ENCODE measurements at regions not wholly inside any gene's neighbourhood (a gene's known extent, or its start where the extent isn't known, plus 50 kb on each side); places are given as distances from the start of the nearest gene placed in this dataset.
"Not testable (repeated sequence)": the region's sequence is repeated elsewhere in the genome, so short reads cannot be mapped to it uniquely, and the experiment has no call there.

GRCh38 chr2:16199241-16199640 lies 258.9 kb downstream of the MYCN start:
- not testable (repeated sequence) for DNase-seq (ENCODE audit: low read depth in 4 of 4, low spot score in 3 of 4)

DNA sequence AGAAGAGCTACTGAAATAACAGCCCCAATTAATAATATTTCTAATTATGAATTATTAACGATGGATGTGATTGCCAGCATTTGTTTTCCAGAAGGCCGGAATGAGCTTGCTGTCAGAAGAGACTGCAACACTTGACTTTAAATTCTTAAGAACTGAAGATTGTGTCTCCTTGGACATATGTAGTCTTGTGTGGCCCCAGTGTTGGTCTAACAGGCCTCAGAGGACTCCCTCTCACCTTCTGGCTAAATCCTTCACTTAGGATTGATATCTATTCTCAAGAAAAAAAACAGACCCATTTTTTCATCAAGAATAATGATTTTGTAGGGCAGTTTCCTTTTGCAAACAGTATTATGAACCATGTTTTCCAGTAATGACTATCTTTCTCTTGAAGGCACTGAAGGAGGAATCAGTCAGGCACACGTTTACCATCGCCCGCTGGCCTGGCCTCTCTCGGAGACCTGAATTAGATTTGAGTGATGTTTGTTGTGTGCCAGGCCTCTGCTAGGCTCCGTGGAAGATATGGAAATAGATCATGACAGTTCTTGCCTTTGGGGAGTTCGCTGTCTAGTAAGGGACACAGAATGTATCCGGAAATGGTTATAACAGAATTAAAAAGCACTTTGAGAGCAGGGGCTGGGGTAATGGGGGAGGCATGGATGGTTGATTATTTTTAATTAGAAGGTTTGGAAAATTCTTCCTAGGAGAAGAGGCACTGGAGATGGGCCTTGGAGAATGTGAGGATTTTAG lies 258.0 kb downstream of the MYCN start:
- DNase-seq (ENCODE audit: low read depth in 4 of 4, low spot score in 3 of 4) = no peak

DNA sequence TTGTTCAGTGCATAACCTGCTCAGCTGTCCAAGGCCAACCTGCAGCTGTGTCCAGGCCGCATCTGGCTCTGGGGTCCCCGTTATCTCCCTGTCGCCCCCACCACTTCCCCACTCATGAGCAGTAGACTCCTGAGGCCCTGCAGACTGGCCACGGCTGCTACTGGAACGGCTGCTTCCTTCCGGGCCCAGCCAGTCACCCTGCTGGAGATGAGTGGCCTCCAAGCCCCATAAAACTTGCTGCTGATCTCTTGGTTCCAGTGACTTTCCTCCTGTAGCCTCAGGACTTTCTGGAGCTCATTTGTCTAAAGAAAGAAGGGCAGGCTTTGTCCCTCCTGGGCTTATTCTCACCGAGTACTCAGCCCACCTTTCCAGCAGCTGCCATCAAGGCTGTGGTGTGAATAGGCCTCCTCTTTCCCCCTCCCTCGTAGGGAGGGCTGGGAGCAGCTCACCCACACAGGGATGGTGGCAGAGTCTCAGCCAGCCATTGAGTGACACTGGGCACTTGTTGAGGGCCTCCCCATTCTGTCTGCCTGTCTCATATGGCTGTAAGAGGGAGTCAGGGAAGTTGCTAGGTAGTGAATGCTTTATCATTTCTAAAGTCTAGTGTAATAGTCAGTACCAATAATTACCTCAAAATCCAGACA lies 257.3 kb downstream of the MYCN start:
- DNase-seq (ENCODE audit: low read depth in 4 of 4, low spot score in 3 of 4) = no peak

- no peak for DNase-seq (ENCODE audit: low read depth in 4 of 4, low spot score in 3 of 4)
These were observed 256.5 kb downstream of the MYCN start for GRCh38 chr2:16196687-16197503.

DNA sequence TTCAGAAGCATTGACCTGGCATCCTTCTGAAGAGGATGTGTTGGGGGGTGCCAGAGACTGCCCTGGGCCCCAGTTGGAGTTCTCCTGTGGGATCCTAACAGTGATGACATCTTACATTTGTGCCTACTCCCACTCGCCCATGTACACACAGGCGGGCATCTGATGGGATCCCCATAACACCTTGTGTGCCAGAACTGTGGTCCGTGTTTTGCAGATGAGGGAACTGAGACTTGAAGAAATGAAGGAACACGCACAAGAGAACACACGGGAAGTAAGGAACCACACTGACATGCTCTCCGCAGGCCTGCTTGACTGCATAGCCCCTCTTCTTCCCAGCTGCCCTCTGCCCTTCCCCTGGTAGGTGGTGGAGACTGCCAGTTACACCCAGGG lies 255.3 kb downstream of the MYCN start:
- no peak for DNase-seq (ENCODE audit: low read depth in 4 of 4, low spot score in 3 of 4)

DNA sequence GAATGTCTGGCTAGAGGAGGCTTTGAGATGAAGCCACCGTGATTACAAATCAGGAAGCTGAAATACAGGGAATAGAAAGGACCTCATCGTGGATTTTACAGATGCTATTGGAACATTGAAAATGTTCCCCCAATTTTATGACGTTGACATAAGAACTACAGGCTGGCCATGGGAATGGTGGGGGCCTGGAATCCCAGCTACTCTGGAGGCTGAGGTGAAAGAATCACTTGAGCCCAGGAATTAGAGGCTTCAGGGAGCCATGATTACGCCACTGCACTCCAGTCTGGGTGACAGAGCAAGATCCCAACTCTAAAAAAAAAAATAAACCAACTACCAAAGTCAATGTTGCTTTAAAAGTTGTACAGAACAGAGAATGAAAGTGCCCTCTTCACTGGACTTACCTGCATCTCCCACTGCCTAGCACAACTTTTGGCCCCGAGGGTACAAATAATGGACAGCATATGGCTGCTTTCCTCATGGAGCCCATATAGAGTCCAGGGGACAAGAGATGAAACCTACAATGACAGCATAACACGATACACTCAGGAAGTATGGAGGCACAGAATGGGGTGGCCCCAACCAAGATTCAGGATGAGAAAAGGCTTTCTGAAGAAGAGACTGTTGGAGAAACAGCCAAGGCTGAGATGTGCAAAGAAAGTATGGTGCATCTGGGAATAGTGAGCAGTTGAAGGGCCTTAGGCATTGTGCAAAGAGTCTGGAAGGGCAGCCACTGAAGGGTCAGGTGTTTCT lies 254.8 kb downstream of the MYCN start:
- DNase-seq (ENCODE audit: low read depth in 4 of 4, low spot score in 3 of 4) = no peak

- no peak for DNase-seq (ENCODE audit: low read depth in 4 of 4, low spot score in 3 of 4)
These were observed 254.2 kb downstream of the MYCN start for GRCh38 chr2:16194530-16194929.

DNA sequence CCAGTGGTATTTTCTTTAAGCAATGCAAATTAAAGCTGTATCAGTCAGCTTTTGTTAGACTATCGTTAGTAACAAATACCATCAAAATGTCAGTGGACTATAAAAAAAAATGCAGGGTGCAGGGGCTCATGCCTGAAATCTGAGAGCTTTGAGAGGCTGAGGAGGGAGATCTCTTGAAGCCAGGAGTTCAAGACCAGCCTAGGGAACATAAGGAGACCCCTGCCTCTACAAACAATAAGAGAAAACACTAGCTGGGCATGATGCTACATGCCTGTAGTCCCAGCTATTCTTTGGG lies 253.7 kb downstream of the MYCN start:
- DNase-seq (ENCODE audit: low read depth in 4 of 4, low spot score in 3 of 4) = no peak

DNA sequence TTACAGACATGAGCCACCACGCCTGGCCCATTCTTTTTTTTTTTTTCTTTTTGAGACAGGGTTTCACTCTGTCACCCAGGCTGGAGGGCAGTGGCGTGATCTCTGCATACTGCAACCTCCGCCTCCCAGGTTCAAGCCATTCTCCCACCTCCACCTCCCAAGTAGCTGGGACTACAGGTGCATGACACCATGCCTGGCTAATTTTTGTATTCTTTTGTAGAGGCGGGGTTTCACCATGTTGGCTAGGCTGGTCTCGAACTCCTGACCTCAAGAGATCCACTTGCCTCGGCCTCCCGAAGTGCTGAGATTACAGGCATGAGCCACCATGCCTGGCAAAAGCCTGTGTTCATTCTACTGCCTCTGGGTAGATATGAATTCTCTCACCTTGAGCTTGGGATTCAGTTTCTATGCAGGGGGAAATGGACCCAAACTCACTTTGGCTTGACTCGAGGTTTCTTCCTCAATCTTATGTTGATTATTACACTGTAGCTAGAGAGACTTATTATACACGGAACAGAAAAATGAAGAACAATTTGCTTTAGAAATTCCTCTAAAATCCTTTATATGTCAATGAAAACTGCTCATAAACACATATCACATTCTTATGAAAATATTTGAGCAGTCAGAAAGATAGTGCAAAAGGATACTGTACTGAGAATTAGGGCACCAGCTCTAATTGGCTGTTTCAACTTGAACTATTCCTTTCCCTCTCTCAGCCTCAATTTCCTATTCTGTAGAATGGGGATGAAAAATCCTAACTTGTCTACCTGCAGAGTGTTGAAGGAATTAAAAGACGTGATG lies 252.3 kb downstream of the MYCN start:
- no peak for DNase-seq (ENCODE audit: low read depth in 4 of 4, low spot score in 3 of 4)

DNA sequence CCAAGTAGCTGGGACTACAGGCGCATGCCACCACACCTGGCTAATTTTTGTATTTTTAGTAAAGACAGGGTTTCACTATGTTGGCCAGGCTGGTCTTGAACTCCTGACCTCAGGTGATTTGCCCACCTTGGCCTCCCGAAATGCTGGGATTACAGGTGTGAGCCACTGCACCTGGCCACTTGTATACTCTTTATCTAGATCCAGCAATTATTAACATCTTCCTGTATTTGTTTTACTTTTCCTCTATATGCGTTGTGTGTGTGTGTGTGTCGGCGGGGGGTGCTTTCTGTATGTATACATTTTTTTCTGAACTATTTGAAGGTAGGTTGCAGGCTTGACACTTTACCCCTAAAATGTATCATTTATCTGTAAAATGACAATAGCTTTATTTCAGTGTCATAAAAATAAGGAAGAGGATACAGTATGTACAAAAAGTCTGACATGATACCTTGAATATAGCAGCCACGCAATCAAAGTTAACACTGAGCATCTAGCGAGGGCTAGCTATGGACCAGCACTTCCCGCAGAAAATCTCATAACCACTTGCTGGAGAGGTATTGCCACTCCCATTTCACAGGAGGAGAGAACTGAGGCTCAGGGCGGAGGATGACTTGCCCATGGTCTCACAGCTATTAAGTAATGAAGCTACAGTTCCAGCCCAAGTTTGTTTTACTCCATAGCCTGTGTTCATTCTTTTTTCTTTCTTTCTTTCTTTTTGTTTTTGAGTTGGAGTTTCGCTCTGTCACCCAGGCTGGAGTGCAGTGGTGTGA lies 251.3 kb downstream of the MYCN start:
- no peak for DNase-seq (ENCODE audit: low read depth in 4 of 4, low spot score in 3 of 4)

- no peak for DNase-seq (ENCODE audit: low read depth in 4 of 4, low spot score in 3 of 4)
These were observed 250.3 kb downstream of the MYCN start for GRCh38 chr2:16190446-16191270.

- peak in 1 of 4 donors; percentile 18 for DNase-seq (ENCODE audit: low read depth in 4 of 4, low spot score in 3 of 4)
These were observed 249.4 kb downstream of the MYCN start for GRCh38 chr2:16189836-16190160.

- peak in 3 of 4 donors; percentile 20 to 62 (median 61) for DNase-seq (ENCODE audit: low read depth in 4 of 4, low spot score in 3 of 4)
These were observed 248.9 kb downstream of the MYCN start for GRCh38 chr2:16189029-16189835.

GRCh38 chr2:16188261-16188890 lies 248.0 kb downstream of the MYCN start:
- DNase-seq (ENCODE audit: low read depth in 4 of 4, low spot score in 3 of 4) = no peak

DNA sequence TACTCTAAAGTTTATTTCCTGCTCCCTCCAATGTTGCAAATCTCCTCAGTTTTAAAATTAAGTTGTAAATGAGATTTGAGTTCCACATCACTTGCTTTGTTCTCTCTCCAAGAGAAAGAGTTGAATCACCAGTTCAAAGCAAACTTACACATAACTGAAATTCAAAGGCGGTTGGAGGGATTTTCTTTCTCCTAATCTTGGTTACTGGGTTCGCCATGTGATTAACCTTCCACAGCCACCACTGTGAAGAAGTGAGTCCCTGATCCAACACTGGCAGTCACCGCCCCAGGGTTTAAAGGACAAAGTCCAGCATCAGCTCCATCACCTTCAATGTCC lies 247.1 kb downstream of the MYCN start:
- DNase-seq (ENCODE audit: low read depth in 4 of 4, low spot score in 3 of 4) = no peak

DNA sequence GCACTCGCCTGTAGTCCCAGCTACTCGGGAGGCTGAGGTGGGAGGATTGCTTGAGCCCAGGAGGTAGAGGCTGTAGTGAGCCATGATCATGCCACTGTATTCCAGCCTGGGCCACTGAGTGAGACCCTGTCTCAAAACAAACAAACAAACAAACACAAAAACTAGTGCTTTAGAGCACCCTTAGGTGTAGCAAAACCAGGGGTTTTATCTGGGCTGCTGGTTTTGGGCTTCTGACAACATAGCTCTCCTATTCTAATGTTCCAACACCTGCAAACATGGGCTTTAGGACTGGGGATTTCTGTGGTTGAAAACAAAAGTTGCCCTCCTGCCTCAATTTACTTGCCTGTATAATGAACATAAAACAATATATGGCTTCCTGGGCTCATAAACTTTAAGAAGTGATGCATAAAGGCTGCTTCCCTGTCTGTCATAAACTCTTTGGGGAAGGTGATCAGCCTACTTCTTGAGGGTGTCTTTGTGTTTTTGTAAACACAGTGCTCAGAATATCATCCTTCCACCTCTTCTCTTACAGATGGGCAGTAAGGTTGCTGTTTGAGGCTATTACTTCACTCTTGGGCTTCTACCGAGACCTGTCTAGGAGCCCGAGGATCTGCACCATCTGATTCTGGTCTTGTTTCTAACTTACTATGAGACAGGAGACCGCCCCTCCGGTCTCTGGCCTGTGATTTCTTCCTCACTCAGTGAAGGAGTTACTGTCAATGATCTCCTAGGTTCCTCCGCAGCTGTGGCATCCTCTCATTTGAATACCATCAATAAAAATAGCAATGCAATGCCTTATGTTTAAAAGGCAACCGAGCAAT lies 246.5 kb downstream of the MYCN start:
- DNase-seq (ENCODE audit: low read depth in 4 of 4, low spot score in 3 of 4) = no peak

- no peak for DNase-seq (ENCODE audit: low read depth in 4 of 4, low spot score in 3 of 4)
These were observed 245.5 kb downstream of the MYCN start for GRCh38 chr2:16185801-16186272.
